Fibroblast of peridontal ligament (primary cell): ENCODE measurements at regions not wholly inside any gene's neighbourhood (a gene's known extent, or its start where the extent isn't known, plus 50 kb on each side); places are given as distances from the start of the nearest gene placed in this dataset.
"Not testable (repeated sequence)": the region's sequence is repeated elsewhere in the genome, so short reads cannot be mapped to it uniquely, and the experiment has no call there.

Experiments
- DNase-seq: peaks from one replicate; pipeline ENCODE4 v3.0.0-alpha.2; 2010; ENCODE audit errors: extremely low read depth

GRCh38 chr6:164396071-164397047 lies 913.0 kb downstream of the C6orf118 start:
- no peak for DNase-seq

GRCh38 chr6:164379795-164380194 lies 929.6 kb downstream of the C6orf118 start:
- no peak for DNase-seq

GRCh38 chr6:164378330-164378729 lies 931.1 kb downstream of the C6orf118 start:
- no peak for DNase-seq

- no peak for DNase-seq
Observed at GRCh38 chr6:164377348-164377918, 932.0 kb downstream of the C6orf118 start.

- DNase-seq, result no peak
Observed at GRCh38 chr6:164370773-164371172, 938.6 kb downstream of the C6orf118 start.

GRCh38 chr6:164359441-164359840 lies 944.9 kb downstream of the QKI start:
- DNase-seq, result no peak

- DNase-seq, result no peak
Observed at GRCh38 chr6:164359036-164359435, 944.5 kb downstream of the QKI start.

GRCh38 chr6:164356814-164357213 lies 942.3 kb downstream of the QKI start:
- DNase-seq, result no peak

GRCh38 chr6:164347455-164347854 lies 932.9 kb downstream of the QKI start:
- DNase-seq, result no peak

GRCh38 chr6:164346631-164347030 lies 932.1 kb downstream of the QKI start:
- no peak for DNase-seq

- DNase-seq, result no peak
Observed at GRCh38 chr6:164345806-164346496, 931.4 kb downstream of the QKI start.

GRCh38 chr6:164345327-164345726 lies 930.8 kb downstream of the QKI start:
- no peak for DNase-seq

- no peak for DNase-seq
Observed at GRCh38 chr6:164344801-164345291, 930.3 kb downstream of the QKI start.

- DNase-seq, result not testable (repeated sequence)
Observed at GRCh38 chr6:164339442-164339841, 924.9 kb downstream of the QKI start.

- no peak for DNase-seq
Observed at GRCh38 chr6:164337925-164338397, 923.4 kb downstream of the QKI start.

- no peak for DNase-seq
Observed at GRCh38 chr6:164337024-164337924, 922.8 kb downstream of the QKI start.

GRCh38 chr6:164336455-164336854 lies 921.9 kb downstream of the QKI start:
- no peak for DNase-seq

GRCh38 chr6:164331026-164331425 lies 916.5 kb downstream of the QKI start:
- no peak for DNase-seq

- DNase-seq, result no peak
Observed at GRCh38 chr6:164325168-164325567, 910.6 kb downstream of the QKI start.

- DNase-seq, result no peak
Observed at GRCh38 chr6:164322533-164322932, 908.0 kb downstream of the QKI start.

- no peak for DNase-seq
Observed at GRCh38 chr6:164321297-164321696, 906.8 kb downstream of the QKI start.
